ENCODE measurements at regions not wholly inside any gene's neighbourhood (a gene's known extent, or its start where the extent isn't known, plus 50 kb on each side); places are given as distances from the start of the nearest gene placed in this dataset.

GRCh38 chr19:13598098-13598497, 91.8 kb upstream of the CACNA1A start:
- Histone ChIP-seq H3K4me1 (ENCODE audit: insufficient read depth, low read length) (no peaks in the 10 kb centered on the region), H4K20me1 (ENCODE audit: insufficient read depth, low read length) (no peaks in the 10 kb centered on the region), H3K27me3 (ENCODE audit: control insufficient read depth in 1 of 2, insufficient read depth in 2 of 2, low read length in 2 of 2) (peaks cover 1 to 10% of the 10 kb centered on the region in 2 experiments; a peak in 2 of 5 replicates), H2AFZ (ENCODE audit: low read length) (no peak overlapping the region), H3K4me3 (replicated peaks in 1 of 3; ENCODE audit: insufficient read depth in 1 of 3, low read depth in 2 of 3, low read length in 3 of 3) (no peak overlapping the region), H3K9ac (ENCODE audit: insufficient read depth, low read depth, low read length) (no peak overlapping the region), H3K79me2 (ENCODE audit: insufficient read depth, low read length) (no peaks in the 10 kb centered on the region), H3K9me3 (ENCODE audit: low read length) (no peaks in the 10 kb centered on the region), H3K36me3 (replicated peaks in 1 of 2; ENCODE audit: control insufficient read depth in 1 of 2, insufficient read depth in 2 of 2, low read length in 2 of 2) (no peaks in the 10 kb centered on the region), H3K27ac (ENCODE audit: extremely low read length, insufficient read depth, low read length) (no peak overlapping the region), H3K4me2 (ENCODE audit: low read depth, low read length) (no peak overlapping the region)
- ChIA-PET CTCF (ENCODE audit: low intra/inter-chr PET ratio, low total read pairs) (interaction anchor here (1.4 to 2.3 kb wide), 4 partner anchors 120 to 265 kb away, joined by 3 to 20 read pairs (median 5); no protein-coding TSS in a partner anchor), POLR2A (no interaction called here)
- DNase-seq (ENCODE audit: low spot score) (no peak), FAIRE-seq (no peak), ATAC-seq (no peak)
- in situ Hi-C loops (cut with HindIII; ENCODE audit: extremely low pct_ligation_motif_present, low pct_unique_long_range_greater_than_20kb) (loop anchor here (10.0 kb wide), 1 partner anchor 277 kb away; the partner anchor contains the start of gene NANOS3), intact Hi-C loops (cut with micrococcal nuclease; ENCODE audit: unreplicated experiment) (loop anchor here (5.0 kb wide), 1 partner anchor 264 kb away; no protein-coding TSS in a partner anchor)
- TF ChIP-seq ZNF274 (CRISPR knock-in tag; IDR thresholded peaks at IDR 0.05) (no peak), ZNF720 (CRISPR knock-in tag; IDR thresholded peaks at IDR 0.05) (no peak), ZFX (CRISPR knock-in tag; IDR thresholded peaks at IDR 0.05; ENCODE audit: low read depth) (no peak), ZBTB20 (CRISPR knock-in tag; IDR thresholded peaks at IDR 0.05; ENCODE audit: borderline replicate concordance, low read depth) (no peak)
- BruUV-seq (replicated peaks): no TSS peak

GRCh38 chr19:13597640-13598039, 91.4 kb upstream of the CACNA1A start:
- in situ Hi-C loops (cut with HindIII; ENCODE audit: extremely low pct_ligation_motif_present, low pct_unique_long_range_greater_than_20kb): loop anchor here (10.0 kb wide), 1 partner anchor 277 kb away; the partner anchor contains the start of gene NANOS3
- no peaks in the 10 kb centered on the region for H3K9me3 ChIP-seq (ENCODE audit: low read length)
- H4K20me1 ChIP-seq (ENCODE audit: insufficient read depth, low read length): no peaks in the 10 kb centered on the region
- intact Hi-C loops (cut with micrococcal nuclease; ENCODE audit: unreplicated experiment): loop anchor here (1.0 to 5.0 kb wide), 2 partner anchors 124 to 265 kb away; no protein-coding TSS in a partner anchor
- ATAC-seq: peak; percentile 76
- FAIRE-seq: peak; percentile 75
- no TSS peak for BruUV-seq (replicated peaks)
- H3K27me3 ChIP-seq (ENCODE audit: control insufficient read depth in 1 of 2, insufficient read depth in 2 of 2, low read length in 2 of 2): peaks cover 1 to 10% of the 10 kb centered on the region in 2 experiments; a peak in 2 of 5 replicates
- 5% methylated on average over 3 of the region's 3 CpGs for WGBS (ENCODE audit: low lambda C conversion rate)
- H3K36me3 ChIP-seq (replicated peaks in 1 of 2; ENCODE audit: control insufficient read depth in 1 of 2, insufficient read depth in 2 of 2, low read length in 2 of 2): no peaks in the 10 kb centered on the region
- H3K9ac ChIP-seq (ENCODE audit: insufficient read depth, low read depth, low read length): no peak overlapping the region
- H3K4me1 ChIP-seq (ENCODE audit: insufficient read depth, low read length): no peaks in the 10 kb centered on the region
- no peak overlapping the region for H2AFZ ChIP-seq (ENCODE audit: low read length)
- ChIA-PET CTCF (ENCODE audit: low intra/inter-chr PET ratio, low total read pairs) (interaction anchor here (1.4 to 2.3 kb wide), 4 partner anchors 120 to 265 kb away, joined by 3 to 20 read pairs (median 5); no protein-coding TSS in a partner anchor), POLR2A (no interaction called here)
- no peak overlapping the region for H3K4me2 ChIP-seq (ENCODE audit: low read depth, low read length)
- H3K79me2 ChIP-seq (ENCODE audit: insufficient read depth, low read length): no peaks in the 10 kb centered on the region
- H3K27ac ChIP-seq (ENCODE audit: extremely low read length, insufficient read depth, low read length): no peak overlapping the region
- H3K4me3 ChIP-seq (replicated peaks in 1 of 3; ENCODE audit: insufficient read depth in 1 of 3, low read depth in 2 of 3, low read length in 3 of 3): no peak overlapping the region
- peak; percentile 35 for DNase-seq (ENCODE audit: low spot score)
- TF ChIP-seq RBM22 (optimal IDR thresholded peaks at IDR 0.05; ENCODE audit: low read length) (no peak), RAD21 (CRISPR knock-in tag; IDR thresholded peaks at IDR 0.05) (peak; percentile 85), ZBTB1 (CRISPR knock-in tag; IDR thresholded peaks at IDR 0.05; ENCODE audit: borderline replicate concordance) (no peak), NFAT5 (CRISPR knock-in tag; IDR thresholded peaks at IDR 0.05) (no peak), RARA (CRISPR knock-in tag; IDR thresholded peaks at IDR 0.05) (no peak), ZNF224 (CRISPR knock-in tag; IDR thresholded peaks at IDR 0.05) (no peak), SMC3 (IDR thresholded peaks at IDR 0.05; ENCODE audit: low read length) (peak; percentile 71), CTCF (CRISPR knock-in tag; IDR thresholded peaks at IDR 0.05) (peak; percentile 84), ZNF510 (CRISPR knock-in tag; IDR thresholded peaks at IDR 0.05; ENCODE audit: low read depth) (no peak)

Data from HepG2 (cell line).